Right lobe of liver (tissue), 4 donors: ENCODE measurements at regions not wholly inside any gene's neighbourhood (a gene's known extent, or its start where the extent isn't known, plus 50 kb on each side); places are given as distances from the start of the nearest gene placed in this dataset.

ENCODE experiments used
- POLR2A ChIP-seq: fragments of 450-650 bp; IDR thresholded peaks from one replicate; pipeline ENCODE4 v1.6.1; 2017; ENCODE audit warnings: antibody characterized with exemption, mild to moderate bottlenecking
- TF ChIP-seq, protein P1 (sequence below), 4 donors: fragments of 200-600 bp in 3 of 4; fragments of 450-650 bp in 1 of 4; IDR thresholded peaks; one replicate each; pipeline versions ENCODE4 v1.5.1 to v1.8.0; 2016 to 2022; ENCODE audit warnings: antibody characterized with exemption in 4 of 4, mild to moderate bottlenecking in 2 of 4
- donor health status: DM: no; HTN: no; CAD: no.
- donor health status: DM: no; HTN: no; CAD: no.
- donor health status: DM: no; HTN: yes; CAD: no.

DNA sequence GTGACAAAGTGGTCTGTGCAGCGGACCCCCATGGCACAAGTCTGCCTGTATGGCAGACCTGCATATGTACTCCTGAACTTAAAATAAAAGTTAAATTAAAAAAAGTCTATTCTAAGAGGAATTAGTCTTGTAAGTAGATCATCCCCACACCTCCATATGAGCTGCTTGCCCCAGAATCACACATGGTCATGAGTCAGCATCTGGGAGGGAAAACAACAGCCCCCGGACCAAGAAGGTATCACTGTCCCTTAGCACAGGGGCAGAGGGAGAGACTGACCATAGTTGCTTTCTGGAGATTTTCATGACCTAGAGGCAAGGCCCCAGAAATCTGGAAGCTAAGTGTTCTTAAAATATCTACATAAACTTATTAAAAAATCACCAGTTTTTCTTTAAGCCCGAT, 86.6 kb upstream of the PDK4 start:
- TF ChIP-seq POLR2A: no peak
- TF ChIP-seq, protein P1, sequence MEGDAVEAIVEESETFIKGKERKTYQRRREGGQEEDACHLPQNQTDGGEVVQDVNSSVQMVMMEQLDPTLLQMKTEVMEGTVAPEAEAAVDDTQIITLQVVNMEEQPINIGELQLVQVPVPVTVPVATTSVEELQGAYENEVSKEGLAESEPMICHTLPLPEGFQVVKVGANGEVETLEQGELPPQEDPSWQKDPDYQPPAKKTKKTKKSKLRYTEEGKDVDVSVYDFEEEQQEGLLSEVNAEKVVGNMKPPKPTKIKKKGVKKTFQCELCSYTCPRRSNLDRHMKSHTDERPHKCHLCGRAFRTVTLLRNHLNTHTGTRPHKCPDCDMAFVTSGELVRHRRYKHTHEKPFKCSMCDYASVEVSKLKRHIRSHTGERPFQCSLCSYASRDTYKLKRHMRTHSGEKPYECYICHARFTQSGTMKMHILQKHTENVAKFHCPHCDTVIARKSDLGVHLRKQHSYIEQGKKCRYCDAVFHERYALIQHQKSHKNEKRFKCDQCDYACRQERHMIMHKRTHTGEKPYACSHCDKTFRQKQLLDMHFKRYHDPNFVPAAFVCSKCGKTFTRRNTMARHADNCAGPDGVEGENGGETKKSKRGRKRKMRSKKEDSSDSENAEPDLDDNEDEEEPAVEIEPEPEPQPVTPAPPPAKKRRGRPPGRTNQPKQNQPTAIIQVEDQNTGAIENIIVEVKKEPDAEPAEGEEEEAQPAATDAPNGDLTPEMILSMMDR (IDR thresholded peaks at IDR 0.05): no peak
